GM20000 (cell line): ENCODE measurements at regions not wholly inside any gene's neighbourhood (a gene's known extent, or its start where the extent isn't known, plus 50 kb on each side); places are given as distances from the start of the nearest gene placed in this dataset.

Experiments
- DNase-seq: peaks from one replicate; pipeline ENCODE4 v3.0.0; 2012; ENCODE audit warnings: low spot score
- TF ChIP-seq, protein P1 (sequence below): IDR thresholded peaks from 2 replicates; pipeline ENCODE4 v1.5.1; 2012; ENCODE audit warnings: mild to moderate bottlenecking, control low read depth; ENCODE audit errors: extremely low read depth, missing control alignments

DNA sequence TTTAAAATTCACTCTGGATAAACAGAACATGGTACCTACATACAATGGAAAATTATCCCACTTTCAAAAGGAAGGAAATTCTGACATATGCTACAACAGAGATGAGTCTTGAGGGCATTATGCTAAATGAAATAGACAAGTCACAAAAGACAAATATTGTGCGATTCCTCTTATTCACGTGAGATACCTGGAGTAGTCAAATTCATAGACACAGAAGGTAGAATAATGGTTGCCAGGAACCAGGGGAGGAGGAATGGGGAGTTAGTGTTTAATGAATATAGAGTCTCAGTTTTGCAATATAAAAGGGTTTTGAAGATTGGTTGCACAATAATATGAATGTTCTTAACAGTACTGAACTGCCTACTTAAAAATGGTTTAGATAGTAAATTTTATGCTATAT, 69.8 kb upstream of the WAC start:
- no peak for DNase-seq
- TF ChIP-seq, protein P1, sequence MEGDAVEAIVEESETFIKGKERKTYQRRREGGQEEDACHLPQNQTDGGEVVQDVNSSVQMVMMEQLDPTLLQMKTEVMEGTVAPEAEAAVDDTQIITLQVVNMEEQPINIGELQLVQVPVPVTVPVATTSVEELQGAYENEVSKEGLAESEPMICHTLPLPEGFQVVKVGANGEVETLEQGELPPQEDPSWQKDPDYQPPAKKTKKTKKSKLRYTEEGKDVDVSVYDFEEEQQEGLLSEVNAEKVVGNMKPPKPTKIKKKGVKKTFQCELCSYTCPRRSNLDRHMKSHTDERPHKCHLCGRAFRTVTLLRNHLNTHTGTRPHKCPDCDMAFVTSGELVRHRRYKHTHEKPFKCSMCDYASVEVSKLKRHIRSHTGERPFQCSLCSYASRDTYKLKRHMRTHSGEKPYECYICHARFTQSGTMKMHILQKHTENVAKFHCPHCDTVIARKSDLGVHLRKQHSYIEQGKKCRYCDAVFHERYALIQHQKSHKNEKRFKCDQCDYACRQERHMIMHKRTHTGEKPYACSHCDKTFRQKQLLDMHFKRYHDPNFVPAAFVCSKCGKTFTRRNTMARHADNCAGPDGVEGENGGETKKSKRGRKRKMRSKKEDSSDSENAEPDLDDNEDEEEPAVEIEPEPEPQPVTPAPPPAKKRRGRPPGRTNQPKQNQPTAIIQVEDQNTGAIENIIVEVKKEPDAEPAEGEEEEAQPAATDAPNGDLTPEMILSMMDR, result no peak

DNA sequence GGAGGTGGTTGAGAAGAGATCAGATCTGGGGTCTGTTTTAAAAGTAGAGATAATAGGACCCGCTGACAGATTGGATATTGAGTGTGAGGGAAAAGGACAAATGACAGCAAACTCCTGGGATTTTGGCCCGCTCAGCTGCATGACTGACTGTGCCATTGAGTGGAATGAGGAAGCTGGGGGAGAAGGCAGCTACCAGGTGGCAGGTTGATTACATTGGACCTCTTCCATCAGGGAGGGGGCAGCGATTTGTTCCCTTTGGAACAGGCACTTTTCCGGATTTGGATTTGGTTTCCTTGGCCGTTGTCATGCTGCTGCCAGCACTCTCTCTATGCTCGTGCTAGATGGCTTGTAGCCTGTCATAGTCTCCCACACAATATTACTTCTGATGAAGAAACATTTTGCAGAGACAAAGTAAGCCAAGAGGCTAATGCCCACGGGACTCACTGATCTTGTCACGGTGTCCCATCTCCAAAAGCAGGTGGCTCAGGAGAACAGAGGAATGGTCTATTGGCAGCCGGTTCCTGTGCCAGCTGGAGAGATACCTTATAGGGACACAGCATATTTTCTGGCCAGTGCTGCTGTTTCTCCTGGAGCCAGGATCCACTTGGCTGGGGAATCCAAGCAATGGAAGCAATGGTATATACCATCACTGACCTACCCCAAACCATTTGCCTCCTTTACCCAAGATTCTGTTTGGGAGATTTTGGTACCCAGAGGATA, 69.1 kb upstream of the WAC start:
- TF ChIP-seq, protein P1, result no peak
- no peak for DNase-seq

DNA sequence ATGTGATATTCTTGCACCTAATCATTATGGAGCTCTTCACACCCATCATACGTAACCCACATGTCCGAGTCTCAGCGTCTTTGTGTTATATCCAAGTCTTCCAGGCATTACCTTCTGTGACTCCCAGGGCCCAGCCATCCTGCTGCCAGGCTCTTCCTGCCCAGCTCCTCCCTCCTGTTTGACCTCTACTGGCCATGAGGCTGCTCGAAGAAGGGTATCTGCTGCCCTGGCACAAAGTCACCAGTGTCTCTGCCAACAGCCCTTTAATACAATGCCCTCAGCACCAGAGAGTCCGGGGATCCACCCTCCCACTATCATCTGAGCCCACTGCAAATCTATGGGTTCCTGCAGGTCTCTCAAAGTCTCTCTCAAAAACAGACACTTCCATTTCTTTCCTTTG, 65.3 kb upstream of the WAC start:
- TF ChIP-seq, protein P1, result no peak
- no peak for DNase-seq

DNA sequence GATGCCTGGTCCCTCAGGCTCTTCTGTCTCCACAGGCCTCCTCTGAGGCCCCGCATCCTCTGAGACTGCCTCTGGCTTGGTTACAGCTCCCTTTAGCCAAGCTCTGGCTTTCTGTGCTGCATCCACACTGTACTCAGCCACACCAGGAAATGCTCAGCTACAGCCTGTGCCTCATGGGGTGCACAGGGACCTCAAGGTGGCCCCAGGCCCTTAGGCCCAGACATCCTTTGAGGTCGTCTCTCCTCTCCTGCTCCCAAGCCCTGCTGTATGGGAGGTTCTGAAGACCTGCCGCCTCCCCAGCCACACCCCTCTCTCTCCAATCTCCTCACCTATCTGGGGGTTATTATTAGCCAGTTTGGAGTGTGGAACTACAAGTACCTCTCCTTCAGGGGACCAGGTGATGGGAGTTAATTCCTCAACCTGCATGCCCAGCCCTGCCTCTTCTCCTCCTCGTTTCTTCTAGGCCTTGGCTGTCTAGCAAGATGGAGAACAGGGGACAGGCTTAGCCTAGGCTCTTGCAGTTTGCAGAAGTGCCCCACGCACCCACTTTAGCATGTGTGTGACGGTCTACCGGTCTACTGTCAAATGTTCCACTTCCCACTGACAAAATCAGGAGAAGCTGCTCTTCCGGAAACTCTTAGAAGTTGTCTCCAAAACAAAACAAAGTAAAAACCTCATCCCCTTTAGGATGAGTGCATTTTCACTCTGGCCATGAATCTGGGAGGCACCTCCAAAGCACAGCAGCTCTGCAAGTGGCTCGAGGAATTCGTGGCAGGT, 64.0 kb upstream of the WAC start:
- DNase-seq, result no peak
- TF ChIP-seq, protein P1, result no peak

DNA sequence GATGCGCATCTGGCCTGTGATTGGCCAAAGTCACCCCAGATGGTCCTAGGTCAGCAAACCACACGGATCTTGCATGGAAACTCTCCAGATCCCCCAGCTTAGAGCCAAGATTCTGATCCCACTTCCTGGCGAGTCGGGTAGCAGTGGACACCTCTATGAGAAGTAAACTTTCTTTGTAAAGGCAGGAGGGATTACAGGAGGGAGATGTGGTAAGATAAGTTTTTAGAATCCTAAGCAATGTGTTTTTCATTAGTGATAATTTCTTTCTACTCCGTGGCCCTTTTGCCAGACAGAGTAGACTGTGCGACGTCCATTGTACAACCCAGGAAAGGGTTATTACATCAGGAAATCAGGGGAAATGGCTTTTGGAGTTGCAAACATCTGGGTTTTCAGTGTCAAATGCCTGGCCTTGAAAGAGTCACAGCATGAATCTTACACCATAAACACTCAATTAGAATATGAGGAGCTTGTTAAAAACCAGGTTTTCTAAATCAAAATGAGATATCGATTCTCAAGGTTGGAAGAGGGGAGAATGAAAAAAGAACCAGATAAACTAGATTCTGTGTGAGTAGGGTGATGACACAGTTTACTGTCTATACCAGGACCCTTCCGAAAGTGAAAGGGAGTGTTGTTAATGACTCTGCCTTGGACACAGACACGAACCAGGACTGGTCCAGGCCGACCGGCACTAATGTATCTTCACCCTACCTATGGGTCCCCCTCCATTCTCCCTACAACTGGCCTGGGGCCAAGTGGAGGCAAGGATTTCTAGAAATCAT, 61.9 kb upstream of the WAC start:
- no peak for DNase-seq
- TF ChIP-seq, protein P1, result no peak

DNA sequence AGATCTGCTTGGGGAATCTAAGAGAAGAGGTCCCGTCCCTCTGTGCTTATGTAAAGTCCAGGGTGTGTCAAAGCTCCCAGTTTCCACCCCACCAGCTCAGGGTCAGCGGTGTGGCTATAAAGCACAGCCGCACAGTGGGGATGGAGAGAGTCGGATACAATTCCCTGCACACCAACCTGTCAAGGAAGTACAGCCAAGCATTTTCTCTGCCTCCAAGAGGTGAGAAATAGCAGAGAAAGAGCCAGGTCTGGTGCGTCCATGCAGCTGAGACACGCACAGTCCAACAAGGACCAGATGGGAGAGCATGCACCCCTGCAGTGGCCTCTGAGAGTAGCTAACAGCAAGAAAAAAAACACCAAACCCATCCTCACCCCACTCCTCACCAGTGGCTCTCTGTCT, 61.3 kb upstream of the WAC start:
- TF ChIP-seq, protein P1, result no peak

DNA sequence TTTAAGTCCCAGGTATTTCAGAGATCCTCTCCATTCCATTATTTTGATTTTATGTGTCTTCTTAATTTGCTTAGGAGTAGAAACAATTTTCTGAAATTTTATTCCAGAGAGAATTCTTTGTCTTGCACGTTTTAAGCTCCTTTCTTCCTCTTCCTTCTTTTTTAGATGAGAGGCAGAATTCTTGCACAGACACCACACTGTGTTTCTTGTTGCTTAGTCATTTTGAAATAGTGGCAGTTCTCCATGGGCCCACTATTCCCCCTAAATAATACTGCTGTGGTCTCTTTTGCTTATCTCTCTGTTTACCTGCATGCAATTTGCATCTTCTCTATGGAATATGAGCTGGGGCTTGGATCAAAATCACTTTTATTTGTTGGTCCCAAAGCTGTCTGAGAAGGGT, 54.3 kb upstream of the WAC start:
- TF ChIP-seq, protein P1, result no peak
- DNase-seq, result no peak

More for the DNA sequence above, 61.3 kb upstream of the WAC start:
- DNase-seq, result no peak
